IMR-90 (cell line): ENCODE measurements at regions not wholly inside any gene's neighbourhood (a gene's known extent, or its start where the extent isn't known, plus 50 kb on each side); places are given as distances from the start of the nearest gene placed in this dataset.

ENCODE experiments used
- ATAC-seq: fragments of 200-7000 bp; cut with Tn5 transposase; 2 replicates; pipeline ENCODE4 v1.9.1; 2020; ENCODE audit warnings: low read depth, mild to moderate bottlenecking, moderate library complexity
- BruUV-seq: library from RNA; stranded (reverse); fragments of 400-500 nt; replicated peaks from 2 replicates; lab custom pipeline; 2021; lab: Mats Ljungman, UMichigan
- CTCF ChIA-PET: fragments of 300-600 bp; formaldehyde crosslinking; extraction: SDS; loops from one replicate; lab custom pipeline; 2021; ENCODE audit warnings: antibody characterized with exemption; lab: Yijun Ruan, JAX
- POLR2A ChIA-PET: fragments of 300-600 bp; sonication (Branson Sonifier 250); formaldehyde crosslinking; loops from one replicate; lab custom pipeline; 2022; ENCODE audit warnings: antibody characterized with exemption; ENCODE audit not compliant: unreplicated experiment; lab: Charles Lee
- DNase-seq: peaks from one replicate; pipeline ENCODE4 v3.0.0; 2013
- H2AFZ ChIP-seq: replicated peaks from 2 replicates; pipeline ENCODE3; 2013; ENCODE audit warnings: low read length, mild to moderate bottlenecking; ENCODE audit not compliant: poor library complexity
- H2AK5ac ChIP-seq: 2 replicates; pipeline ENCODE4 v1.6.1; 2013; ENCODE audit warnings: low read depth, low read length, inconsistent platforms
- H2AK9ac ChIP-seq: replicated peaks from 2 replicates; pipeline ENCODE3; 2013; ENCODE audit warnings: mild to moderate bottlenecking, low read depth, low read length, moderate library complexity; ENCODE audit not compliant: poor library complexity
- H2BK120ac ChIP-seq: 2 replicates; pipeline ENCODE4 v1.6.1; 2013; ENCODE audit warnings: low read depth, low read length, inconsistent platforms
- H2BK15ac ChIP-seq: 3 replicates; pipeline ENCODE4 v1.6.1; 2013; ENCODE audit warnings: low read depth, low read length, inconsistent platforms
- H2BK20ac ChIP-seq: 2 replicates; pipeline ENCODE4 v1.6.1; 2013; ENCODE audit warnings: low read depth, mild to moderate bottlenecking, inconsistent platforms, low read length, moderate library complexity
- H2BK5ac ChIP-seq: 2 replicates; pipeline ENCODE4 v1.6.1; 2013; ENCODE audit warnings: mild to moderate bottlenecking, low read depth, low read length, inconsistent platforms; ENCODE audit not compliant: poor library complexity, severe bottlenecking
- H3K14ac ChIP-seq: replicated peaks from 2 replicates; pipeline ENCODE4 v1.6.1; 2013; ENCODE audit warnings: low read depth, low read length, inconsistent platforms
- H3K18ac ChIP-seq: 2 replicates; pipeline ENCODE4 v1.6.1; 2013; ENCODE audit warnings: low read depth, low read length, control low read depth
- H3K23ac ChIP-seq: 2 replicates; pipeline ENCODE4 v1.6.1; 2013; ENCODE audit warnings: low read depth, low read length, inconsistent platforms
- H3K27ac ChIP-seq: 2 replicates; pipeline ENCODE4 v1.5.1; 2013; ENCODE audit warnings: mild to moderate bottlenecking, control low read depth, low read length; ENCODE audit not compliant: insufficient read depth
- H3K27me3 ChIP-seq: 2 replicates; pipeline ENCODE4 v1.6.1; 2013; ENCODE audit warnings: low read length; ENCODE audit not compliant: control insufficient read depth, insufficient read depth
- H3K36me3 ChIP-seq: 2 replicates; pipeline ENCODE4 v1.6.1; 2013; ENCODE audit warnings: low read length, mixed read lengths; ENCODE audit not compliant: control insufficient read depth, insufficient read depth
- H3K4ac ChIP-seq: 2 replicates; pipeline ENCODE4 v1.6.1; 2013; ENCODE audit warnings: low read depth, low read length, inconsistent platforms
- H3K4me1 ChIP-seq: 2 replicates; pipeline ENCODE4 v1.6.1; 2013; ENCODE audit warnings: low read length, mixed read lengths; ENCODE audit not compliant: control insufficient read depth, insufficient read depth
- H3K4me2 ChIP-seq: 2 replicates; pipeline ENCODE4 v1.6.1; 2013; ENCODE audit warnings: low read depth, mild to moderate bottlenecking, control low read depth, low read length, moderate library complexity
- H3K4me3 ChIP-seq: 2 replicates; pipeline ENCODE4 v1.5.1; 2013; ENCODE audit warnings: low read depth, mild to moderate bottlenecking, control low read depth, low read length, moderate library complexity; ENCODE audit not compliant: insufficient read depth
- H3K56ac ChIP-seq: 2 replicates; pipeline ENCODE4 v1.6.1; 2013; ENCODE audit warnings: low read length, inconsistent platforms; ENCODE audit not compliant: insufficient read depth; ENCODE audit errors: extremely low read depth
- H3K79me1 ChIP-seq, 2 experiments: 2 replicates each; pipeline ENCODE4 v1.6.1; 2013; ENCODE audit warnings: low read length in 2 of 2, inconsistent platforms in 1 of 2, low read depth in 1 of 2
- H3K9ac ChIP-seq: 2 replicates; pipeline ENCODE4 v1.6.1; 2013; ENCODE audit warnings: low read depth, low read length, control low read depth
- H3K9me1 ChIP-seq: 2 replicates; pipeline ENCODE4 v1.6.1; 2013; ENCODE audit warnings: low read length, inconsistent platforms; ENCODE audit not compliant: insufficient read depth
- H3K9me3 ChIP-seq: 2 replicates; pipeline ENCODE4 v1.6.1; 2013; ENCODE audit warnings: low read length; ENCODE audit not compliant: control insufficient read depth, insufficient read depth
- H4K20me1 ChIP-seq: 2 replicates; pipeline ENCODE4 v1.6.1; 2013; ENCODE audit warnings: low read length, inconsistent platforms; ENCODE audit not compliant: insufficient read depth
- H4K5ac ChIP-seq: 2 replicates; pipeline ENCODE4 v1.6.1; 2013; ENCODE audit warnings: mild to moderate bottlenecking, low read depth, low read length, control low read depth
- H4K8ac ChIP-seq, 2 experiments: 2 replicates each; pipeline ENCODE4 v1.6.1; 2013; ENCODE audit warnings: low read depth in 2 of 2, low read length in 2 of 2, control low read depth in 1 of 2, inconsistent platforms in 1 of 2
- H4K91ac ChIP-seq: 2 replicates; pipeline ENCODE4 v1.6.1; 2013; ENCODE audit warnings: low read depth, low read length, inconsistent platforms; ENCODE audit not compliant: insufficient read depth
- CHD1 ChIP-seq: IDR thresholded peaks from 2 replicates; pipeline ENCODE4 v1.6.1; 2012; ENCODE audit warnings: low read depth, low read length, improper control_type of control experiment
- FOS ChIP-seq: fragments of 150-350 bp; IDR thresholded peaks from 2 replicates; pipeline ENCODE4 v1.6.1; 2016; ENCODE audit warnings: low read depth, low read length
- MAFK ChIP-seq: IDR thresholded peaks from 2 replicates; pipeline ENCODE4 v1.6.1; 2012; ENCODE audit warnings: low read depth, low read length, improper control_type of control experiment
- MAZ ChIP-seq: IDR thresholded peaks from 2 replicates; pipeline ENCODE4 v1.6.1; 2012; ENCODE audit warnings: low read depth, mild to moderate bottlenecking, low read length, improper control_type of control experiment, moderate library complexity, borderline replicate concordance
- MXI1 ChIP-seq: IDR thresholded peaks from 2 replicates; pipeline ENCODE4 v1.6.1; 2012; ENCODE audit warnings: low read depth, mild to moderate bottlenecking, low read length, moderate library complexity, borderline replicate concordance
- NFE2L2 ChIP-seq: fragments of 150-350 bp; IDR thresholded peaks from 2 replicates; pipeline ENCODE4 v1.6.1; 2016; ENCODE audit warnings: low read depth, mild to moderate bottlenecking, low read length
- POLR2A ChIP-seq: IDR thresholded peaks from 2 replicates; pipeline ENCODE4 v1.6.1; 2012; ENCODE audit warnings: mild to moderate bottlenecking, low read depth, low read length
- RAD21 ChIP-seq: IDR thresholded peaks from 2 replicates; pipeline ENCODE4 v1.6.1; 2012; ENCODE audit warnings: low read length, improper control_type of control experiment
- RCOR1 ChIP-seq: IDR thresholded peaks from 2 replicates; pipeline ENCODE4 v1.6.1; 2012; ENCODE audit warnings: mild to moderate bottlenecking, low read length, improper control_type of control experiment; ENCODE audit not compliant: insufficient replicate concordance
- RFX5 ChIP-seq: IDR thresholded peaks from 2 replicates; pipeline ENCODE4 v1.8.0; 2012; ENCODE audit warnings: low read depth, mild to moderate bottlenecking, low read length, moderate library complexity
- SMC3 ChIP-seq: fragments of 150-350 bp; IDR thresholded peaks from 2 replicates; pipeline ENCODE4 v1.6.1; 2016; ENCODE audit warnings: low read depth, mild to moderate bottlenecking, antibody characterized with exemption, low read length, moderate library complexity
- WGBS, 2 experiments: methylation state at CpG; one replicate each; pipeline versions ENCODE4 v1.1.5 to v1.1.7; 2013; ENCODE audit warnings: missing lambda C conversion rate in 2 of 2; ENCODE audit not compliant: insufficient read length in 1 of 2; ENCODE audit errors: extremely low coverage in 2 of 2; 5-methylcytosine and 5-hydroxymethylcytosine counted together
- dilution Hi-C: fragments of 300-500 bp; cut with HindIII; formaldehyde crosslinking; loops from one replicate; pipeline ENCODE4 v1.14.3; 2018; ENCODE audit warnings: low sequenced_read_pairs; ENCODE audit not compliant: unreplicated experiment
- in situ Hi-C: fragments of 300-500 bp; cut with MboI; formaldehyde crosslinking; loops from 3 replicates; pipeline ENCODE4 v1.14.3; 2019; ENCODE audit warnings: low sequenced_read_pairs, inconsistent platforms, mixed read lengths
- intact Hi-C: fragments of 100-400 bp; cut with micrococcal nuclease; formaldehyde crosslinking; loops from 2 replicates; pipeline ENCODE4 v1.10.0; 2022
- TF ChIP-seq, protein P1 (sequence below): conservative IDR thresholded peaks from 2 replicates; pipeline ENCODE4 v1.5.1; 2012; ENCODE audit warnings: mild to moderate bottlenecking, low read depth, low read length, improper control_type of control experiment
- TF ChIP-seq, protein P2 (sequence below): fragments of 150-350 bp; IDR thresholded peaks from 2 replicates; pipeline ENCODE4 v1.6.1; 2017; ENCODE audit warnings: mild to moderate bottlenecking, antibody characterized with exemption, low read length, low read depth

- no peaks in the 10 kb centered on the region for H3K27me3 ChIP-seq
- H3K18ac ChIP-seq, result no peak overlapping the region
- no peak overlapping the region for H3K56ac ChIP-seq
- no peak overlapping the region for H2BK5ac ChIP-seq
- no peaks in the 10 kb centered on the region for H3K36me3 ChIP-seq
- no peak overlapping the region for H2AFZ ChIP-seq
- TF ChIP-seq MXI1 (no peak), POLR2A (no peak), RAD21 (no peak), NFE2L2 (no peak), SMC3 (no peak), RCOR1 (no peak), RFX5 (no peak), MAZ (no peak), FOS (no peak), CHD1 (no peak), MAFK (no peak)
- TF ChIP-seq, protein P1, sequence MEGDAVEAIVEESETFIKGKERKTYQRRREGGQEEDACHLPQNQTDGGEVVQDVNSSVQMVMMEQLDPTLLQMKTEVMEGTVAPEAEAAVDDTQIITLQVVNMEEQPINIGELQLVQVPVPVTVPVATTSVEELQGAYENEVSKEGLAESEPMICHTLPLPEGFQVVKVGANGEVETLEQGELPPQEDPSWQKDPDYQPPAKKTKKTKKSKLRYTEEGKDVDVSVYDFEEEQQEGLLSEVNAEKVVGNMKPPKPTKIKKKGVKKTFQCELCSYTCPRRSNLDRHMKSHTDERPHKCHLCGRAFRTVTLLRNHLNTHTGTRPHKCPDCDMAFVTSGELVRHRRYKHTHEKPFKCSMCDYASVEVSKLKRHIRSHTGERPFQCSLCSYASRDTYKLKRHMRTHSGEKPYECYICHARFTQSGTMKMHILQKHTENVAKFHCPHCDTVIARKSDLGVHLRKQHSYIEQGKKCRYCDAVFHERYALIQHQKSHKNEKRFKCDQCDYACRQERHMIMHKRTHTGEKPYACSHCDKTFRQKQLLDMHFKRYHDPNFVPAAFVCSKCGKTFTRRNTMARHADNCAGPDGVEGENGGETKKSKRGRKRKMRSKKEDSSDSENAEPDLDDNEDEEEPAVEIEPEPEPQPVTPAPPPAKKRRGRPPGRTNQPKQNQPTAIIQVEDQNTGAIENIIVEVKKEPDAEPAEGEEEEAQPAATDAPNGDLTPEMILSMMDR, result no peak
- TF ChIP-seq, protein P2, sequence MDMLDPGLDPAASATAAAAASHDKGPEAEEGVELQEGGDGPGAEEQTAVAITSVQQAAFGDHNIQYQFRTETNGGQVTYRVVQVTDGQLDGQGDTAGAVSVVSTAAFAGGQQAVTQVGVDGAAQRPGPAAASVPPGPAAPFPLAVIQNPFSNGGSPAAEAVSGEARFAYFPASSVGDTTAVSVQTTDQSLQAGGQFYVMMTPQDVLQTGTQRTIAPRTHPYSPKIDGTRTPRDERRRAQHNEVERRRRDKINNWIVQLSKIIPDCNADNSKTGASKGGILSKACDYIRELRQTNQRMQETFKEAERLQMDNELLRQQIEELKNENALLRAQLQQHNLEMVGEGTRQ, result no peak
- DNase-seq (no peak), ATAC-seq (no peak)
- H3K9me1 ChIP-seq, result no peaks in the 10 kb centered on the region
- POLR2A ChIA-PET, result no interaction called here
- H3K4me1 ChIP-seq, result no peaks in the 10 kb centered on the region
- no peak overlapping the region for H2BK120ac ChIP-seq
- H2BK15ac ChIP-seq, result no peak overlapping the region
- H3K79me1 ChIP-seq, result no peaks in the 10 kb centered on the region
- no peak overlapping the region for H3K4me3 ChIP-seq
- in situ Hi-C loops, result no loop called here
- H3K23ac ChIP-seq, result no peak overlapping the region
- H2AK5ac ChIP-seq, result no peak overlapping the region
- H4K20me1 ChIP-seq, result no peaks in the 10 kb centered on the region
- H3K4ac ChIP-seq, result no peak overlapping the region
- intact Hi-C loops, result no loop called here
- no peak overlapping the region for H2BK20ac ChIP-seq
- H4K8ac ChIP-seq, result no peak overlapping the region
- H3K9ac ChIP-seq, result no peak overlapping the region
- BruUV-seq, result no TSS peak
- dilution Hi-C loops, result no loop called here
- no peak overlapping the region for H4K91ac ChIP-seq
- no peak overlapping the region for H4K5ac ChIP-seq
- no peak overlapping the region for H3K27ac ChIP-seq
- WGBS, 2 experiments, result 30% methylated on average over 2 of the region's 2 CpGs; no CpG with 5 or more reads in 1 of the 2 experiments
- H3K14ac ChIP-seq, result no peak overlapping the region
- CTCF ChIA-PET, result no interaction called here
- H3K4me2 ChIP-seq, result no peak overlapping the region
- no peak overlapping the region for H2AK9ac ChIP-seq
- peaks cover 27% of the 10 kb centered on the region; the same call in 1 of the 2 replicates for H3K9me3 ChIP-seq
Measured at GRCh38 chr17:22707626-22708025, 1015.3 kb downstream of the KCNJ18 start.
